ENCODE measurements at regions not wholly inside any gene's neighbourhood (a gene's known extent, or its start where the extent isn't known, plus 50 kb on each side); places are given as distances from the start of the nearest gene placed in this dataset.

GRCh38 chrX:87327267-87327666 is 190.3 kb upstream of the KLHL4 start:
- 17% methylated on average over 1 of the region's 2 CpGs; no CpG with 5 or more reads in 1 of the 2 experiments for WGBS, 2 experiments (ENCODE audit: extremely low coverage in 2 of 2, insufficient read length in 1 of 2)
- H3K4me3 ChIP-seq (ENCODE audit: insufficient read depth, low read depth, low read length): no peak overlapping the region

More at GRCh38 chrX:87327267-87327666, 190.3 kb upstream of the KLHL4 start:
- intact Hi-C loops (cut with micrococcal nuclease): no loop called here
- ATAC-seq (ENCODE audit: low read depth) (no peak), DNase-seq (no peak)
- Histone ChIP-seq H2AK5ac (ENCODE audit: low read depth, low read length) (no peak overlapping the region), H4K20me1 (ENCODE audit: insufficient read depth, low read length) (no peaks in the 10 kb centered on the region), H3K18ac (ENCODE audit: low read depth, low read length) (no peak overlapping the region), H2AK9ac (replicated peaks; ENCODE audit: low read depth, low read length, poor library complexity) (no peak overlapping the region), H3K4me1 (ENCODE audit: control insufficient read depth, insufficient read depth, low read length) (no peaks in the 10 kb centered on the region), H3K56ac (ENCODE audit: extremely low read depth, insufficient read depth, low read length) (no peak overlapping the region), H3K9me3 (ENCODE audit: control insufficient read depth, insufficient read depth, low read length) (no peaks in the 10 kb centered on the region; the same call in 1 of the 2 replicates), H2BK20ac (ENCODE audit: low read depth, low read length) (no peak overlapping the region), H2BK15ac (ENCODE audit: low read depth, low read length) (no peak overlapping the region), H4K91ac (ENCODE audit: insufficient read depth, low read depth, low read length) (no peak overlapping the region), H4K5ac (ENCODE audit: low read depth, low read length) (no peak overlapping the region), H3K27me3 (ENCODE audit: control insufficient read depth, insufficient read depth, low read length) (no peaks in the 10 kb centered on the region), H3K36me3 (ENCODE audit: control insufficient read depth, insufficient read depth, low read length) (no peaks in the 10 kb centered on the region), H3K23ac (ENCODE audit: low read depth, low read length) (no peak overlapping the region), H2AFZ (replicated peaks; ENCODE audit: low read length, poor library complexity) (no peak overlapping the region), H2BK120ac (ENCODE audit: low read depth, low read length) (no peak overlapping the region), H3K14ac (replicated peaks; ENCODE audit: low read depth, low read length) (no peak overlapping the region), H3K4ac (ENCODE audit: low read depth, low read length) (no peak overlapping the region), H3K9me1 (ENCODE audit: insufficient read depth, low read length) (no peaks in the 10 kb centered on the region), H3K9ac (ENCODE audit: low read depth, low read length) (no peak overlapping the region), H2BK5ac (ENCODE audit: low read depth, low read length, poor library complexity, severe bottlenecking) (no peak overlapping the region), H3K79me1 (ENCODE audit: low read depth in 1 of 2, low read length in 2 of 2) (no peaks in the 10 kb centered on the region), H3K27ac (ENCODE audit: insufficient read depth, low read length) (no peak overlapping the region), H3K4me2 (ENCODE audit: low read depth, low read length) (no peak overlapping the region), H4K8ac (ENCODE audit: low read depth in 2 of 2, low read length in 2 of 2) (no peak overlapping the region)
- in situ Hi-C loops (cut with MboI; ENCODE audit: low sequenced_read_pairs): no loop called here
- no TSS peak for BruUV-seq (replicated peaks)
- dilution Hi-C loops (cut with HindIII; ENCODE audit: low sequenced_read_pairs, unreplicated experiment): no loop called here
- TF ChIP-seq POLR2A (IDR thresholded peaks at IDR 0.05; ENCODE audit: low read depth, low read length): no peak
- no peak for TF ChIP-seq SMC3 (IDR thresholded peaks at IDR 0.05; ENCODE audit: low read depth, low read length)
- no peak for TF ChIP-seq MAFK (IDR thresholded peaks at IDR 0.05; ENCODE audit: low read depth, low read length)
- no peak for TF ChIP-seq MAZ (IDR thresholded peaks at IDR 0.05; ENCODE audit: borderline replicate concordance, low read depth, low read length)
- TF ChIP-seq CHD1 (IDR thresholded peaks at IDR 0.05; ENCODE audit: low read depth, low read length): no peak
- no peak for TF ChIP-seq RFX5 (IDR thresholded peaks at IDR 0.05; ENCODE audit: low read depth, low read length)
- no peak for TF ChIP-seq MXI1 (IDR thresholded peaks at IDR 0.05; ENCODE audit: borderline replicate concordance, low read depth, low read length)
- TF ChIP-seq NFE2L2 (IDR thresholded peaks at IDR 0.05; ENCODE audit: low read depth, low read length): no peak
- no peak for TF ChIP-seq RAD21 (IDR thresholded peaks at IDR 0.05; ENCODE audit: low read length)
- no peak for TF ChIP-seq CEBPB (IDR thresholded peaks at IDR 0.05; ENCODE audit: low read depth, low read length)
- no peak for TF ChIP-seq RCOR1 (IDR thresholded peaks at IDR 0.05; ENCODE audit: insufficient replicate concordance, low read length)
- ChIA-PET CTCF (no interaction called here), POLR2A (ENCODE audit: unreplicated experiment) (no interaction called here)

All from IMR-90 (cell line).